CD4-positive, alpha-beta T cell treated with Interleukin-4 for 1 hour (primary cell): ENCODE measurements at regions not wholly inside any gene's neighbourhood (a gene's known extent, or its start where the extent isn't known, plus 50 kb on each side); places are given as distances from the start of the nearest gene placed in this dataset.

Experiments
- DNase-seq, 2 donors: peaks; one replicate each; pipeline ENCODE4 v3.0.0-alpha.2; 2020 to 2022

- DNase-seq = peak in 1 of 2 donors; percentile 36
These were observed 68.2 kb downstream of the FAM217A start for GRCh38 chr6:4010689-4011090.

GRCh38 chr6:4012826-4013225, 66.1 kb downstream of the FAM217A start:
- no peak for DNase-seq

- no peak for DNase-seq
These were observed 61.7 kb downstream of the FAM217A start for GRCh38 chr6:4017058-4017739.

GRCh38 chr6:4017834-4018170, 61.1 kb downstream of the FAM217A start:
- DNase-seq = no peak

GRCh38 chr6:4018171-4018923, 60.6 kb downstream of the FAM217A start:
- DNase-seq = peak; percentile 95
